ENCODE measurements at regions not wholly inside any gene's neighbourhood (a gene's known extent, or its start where the extent isn't known, plus 50 kb on each side); places are given as distances from the start of the nearest gene placed in this dataset.

GRCh38 chr3:181773921-181774320, 62.2 kb downstream of the SOX2 start:
- TF ChIP-seq CTCF (conservative IDR thresholded peaks at IDR 0.05; ENCODE audit: low read depth, low read length): no peak
- TF ChIP-seq POLR2A (IDR thresholded peaks at IDR 0.05; ENCODE audit: low read depth, low read length): no peak
- no peak for TF ChIP-seq CHD1 (IDR thresholded peaks at IDR 0.05; ENCODE audit: low read depth, low read length)
- no peak for TF ChIP-seq RFX5 (IDR thresholded peaks at IDR 0.05; ENCODE audit: low read depth, low read length)
- no peak for TF ChIP-seq MAZ (IDR thresholded peaks at IDR 0.05; ENCODE audit: borderline replicate concordance, low read depth, low read length)
- TF ChIP-seq, protein P1, sequence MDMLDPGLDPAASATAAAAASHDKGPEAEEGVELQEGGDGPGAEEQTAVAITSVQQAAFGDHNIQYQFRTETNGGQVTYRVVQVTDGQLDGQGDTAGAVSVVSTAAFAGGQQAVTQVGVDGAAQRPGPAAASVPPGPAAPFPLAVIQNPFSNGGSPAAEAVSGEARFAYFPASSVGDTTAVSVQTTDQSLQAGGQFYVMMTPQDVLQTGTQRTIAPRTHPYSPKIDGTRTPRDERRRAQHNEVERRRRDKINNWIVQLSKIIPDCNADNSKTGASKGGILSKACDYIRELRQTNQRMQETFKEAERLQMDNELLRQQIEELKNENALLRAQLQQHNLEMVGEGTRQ (IDR thresholded peaks at IDR 0.05; ENCODE audit: low read depth, low read length): no peak
